ENCODE measurements at regions not wholly inside any gene's neighbourhood (a gene's known extent, or its start where the extent isn't known, plus 50 kb on each side); places are given as distances from the start of the nearest gene placed in this dataset.

DNA sequence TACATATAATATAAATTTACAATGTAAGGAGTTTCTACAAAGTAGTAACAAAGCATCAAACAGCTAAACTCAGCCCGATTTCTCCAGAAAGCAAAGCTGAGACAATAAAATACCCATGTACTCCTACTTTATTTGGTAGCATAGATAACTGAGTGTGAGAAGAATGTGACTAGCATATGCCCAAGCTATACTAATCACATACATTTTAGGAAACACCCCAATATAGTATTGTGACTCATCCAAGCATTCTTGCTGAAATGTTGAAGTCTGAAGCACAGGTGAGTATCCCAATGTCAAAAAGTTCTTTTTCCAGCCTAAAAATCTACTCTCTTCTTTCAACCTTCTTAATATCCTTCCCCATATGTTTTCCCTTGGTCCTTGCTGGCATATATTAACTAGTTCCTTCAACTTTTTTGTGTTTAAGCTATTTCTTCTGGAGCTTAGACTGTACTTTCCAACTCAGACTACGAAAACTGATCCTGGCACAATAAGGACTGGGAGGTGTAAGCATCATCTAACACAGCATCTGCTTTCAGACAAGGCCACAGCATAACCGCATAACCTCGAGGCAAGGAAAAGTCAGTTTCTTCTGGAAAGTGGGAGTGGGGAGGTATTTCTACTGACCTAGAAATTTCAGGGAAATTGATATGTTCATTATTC, 163.0 kb upstream of the RNPC3 start:
- TF ChIP-seq, protein P1, sequence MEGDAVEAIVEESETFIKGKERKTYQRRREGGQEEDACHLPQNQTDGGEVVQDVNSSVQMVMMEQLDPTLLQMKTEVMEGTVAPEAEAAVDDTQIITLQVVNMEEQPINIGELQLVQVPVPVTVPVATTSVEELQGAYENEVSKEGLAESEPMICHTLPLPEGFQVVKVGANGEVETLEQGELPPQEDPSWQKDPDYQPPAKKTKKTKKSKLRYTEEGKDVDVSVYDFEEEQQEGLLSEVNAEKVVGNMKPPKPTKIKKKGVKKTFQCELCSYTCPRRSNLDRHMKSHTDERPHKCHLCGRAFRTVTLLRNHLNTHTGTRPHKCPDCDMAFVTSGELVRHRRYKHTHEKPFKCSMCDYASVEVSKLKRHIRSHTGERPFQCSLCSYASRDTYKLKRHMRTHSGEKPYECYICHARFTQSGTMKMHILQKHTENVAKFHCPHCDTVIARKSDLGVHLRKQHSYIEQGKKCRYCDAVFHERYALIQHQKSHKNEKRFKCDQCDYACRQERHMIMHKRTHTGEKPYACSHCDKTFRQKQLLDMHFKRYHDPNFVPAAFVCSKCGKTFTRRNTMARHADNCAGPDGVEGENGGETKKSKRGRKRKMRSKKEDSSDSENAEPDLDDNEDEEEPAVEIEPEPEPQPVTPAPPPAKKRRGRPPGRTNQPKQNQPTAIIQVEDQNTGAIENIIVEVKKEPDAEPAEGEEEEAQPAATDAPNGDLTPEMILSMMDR (conservative IDR thresholded peaks at IDR 0.05; ENCODE audit: low read length): no peak
- TF ChIP-seq EZH2phosphoT487 (IDR thresholded peaks at IDR 0.05; ENCODE audit: borderline replicate concordance): no peak
